ENCODE measurements at regions not wholly inside any gene's neighbourhood (a gene's known extent, or its start where the extent isn't known, plus 50 kb on each side); places are given as distances from the start of the nearest gene placed in this dataset.

GRCh38 chr4:107194005-107194404 is 157.9 kb upstream of the DKK2 start:
- no peak overlapping the region for H3K27ac ChIP-seq
- TF ChIP-seq POLR2A (IDR thresholded peaks at IDR 0.05) (no peak), CTCF (IDR thresholded peaks at IDR 0.05) (no peak), POLR2AphosphoS5 (IDR thresholded peaks at IDR 0.05) (no peak)
- H3K9me3 ChIP-seq, result no peaks in the 10 kb centered on the region
- H3K4me1 ChIP-seq (replicated peaks), result no peaks in the 10 kb centered on the region
- no peaks in the 10 kb centered on the region for H3K27me3 ChIP-seq (replicated peaks; ENCODE audit: insufficient read depth)
- intact Hi-C loops (cut with DNase I), result no loop called here
- no peaks in the 10 kb centered on the region for H3K36me3 ChIP-seq
- 72% methylated on average over 4 of the region's 4 CpGs for WGBS
- H3K4me3 ChIP-seq, result no peak overlapping the region
- no peak for DNase-seq (ENCODE audit: low spot score)

DNA sequence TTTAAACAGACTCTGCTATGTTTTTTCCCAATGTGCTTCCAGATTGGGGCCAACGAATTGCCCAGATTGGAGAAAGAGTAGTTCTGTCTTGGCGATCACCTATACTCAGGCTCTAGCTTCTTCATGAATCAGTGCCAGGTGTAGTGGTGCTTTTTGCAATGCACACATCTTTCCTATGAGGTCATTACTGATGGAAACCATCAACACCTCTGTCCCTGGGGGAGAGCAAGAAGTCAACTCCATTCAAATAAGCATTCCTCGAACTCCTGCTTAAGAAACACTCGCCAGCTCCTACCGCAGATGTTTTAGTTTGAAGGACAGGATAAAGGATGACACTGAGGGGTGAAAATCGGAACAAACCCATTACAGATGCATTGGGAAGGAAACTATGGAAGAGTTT is 156.5 kb upstream of the DKK2 start:
- 93% methylated on average over 6 of the region's 6 CpGs for WGBS

DNA sequence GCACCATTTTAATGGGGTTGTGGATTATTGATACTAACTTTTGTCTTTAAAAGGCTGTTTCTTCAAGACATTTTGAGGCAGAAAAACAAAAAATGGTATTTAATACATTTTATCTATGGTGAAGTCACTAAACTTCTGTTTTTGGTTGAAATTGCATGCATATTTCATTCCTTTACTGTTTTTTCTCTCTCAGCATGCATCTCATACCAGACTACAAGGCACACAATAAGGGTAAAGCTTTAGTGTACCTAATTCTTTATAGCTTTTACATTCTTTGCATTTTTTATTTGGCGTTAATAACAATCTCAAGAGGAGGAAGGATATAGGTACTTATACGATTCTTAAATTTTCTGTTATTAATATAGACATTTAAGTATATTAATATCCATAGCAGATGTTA is 151.0 kb upstream of the DKK2 start:
- no peaks in the 10 kb centered on the region for H3K27me3 ChIP-seq (replicated peaks; ENCODE audit: insufficient read depth)
- intact Hi-C loops (cut with DNase I), result loop anchor here (10.0 kb wide), 1 partner anchor 152 kb away; the partner anchor contains the start of gene DKK2
- DNase-seq (ENCODE audit: low spot score), result no peak
- TF ChIP-seq CTCF (IDR thresholded peaks at IDR 0.05), result no peak
- no peak for TF ChIP-seq POLR2A (IDR thresholded peaks at IDR 0.05)
- TF ChIP-seq POLR2AphosphoS5 (IDR thresholded peaks at IDR 0.05), result no peak
- H3K36me3 ChIP-seq, result no peaks in the 10 kb centered on the region
- 81% methylated on average over 2 of the region's 2 CpGs for WGBS
- no peaks in the 10 kb centered on the region for H3K9me3 ChIP-seq
- H3K4me1 ChIP-seq (replicated peaks), result no peaks in the 10 kb centered on the region
- H3K4me3 ChIP-seq, result no peak overlapping the region
- H3K27ac ChIP-seq, result no peak overlapping the region

More for the DNA sequence above, 156.5 kb upstream of the DKK2 start:
- Histone ChIP-seq H3K4me3 (no peak overlapping the region), H3K36me3 (no peaks in the 10 kb centered on the region), H3K4me1 (replicated peaks) (no peaks in the 10 kb centered on the region), H3K27me3 (replicated peaks; ENCODE audit: insufficient read depth) (no peaks in the 10 kb centered on the region), H3K9me3 (no peaks in the 10 kb centered on the region), H3K27ac (no peak overlapping the region)
- intact Hi-C loops (cut with DNase I), result no loop called here
- DNase-seq (ENCODE audit: low spot score), result no peak
- TF ChIP-seq POLR2A (IDR thresholded peaks at IDR 0.05) (no peak), CTCF (IDR thresholded peaks at IDR 0.05) (no peak), POLR2AphosphoS5 (IDR thresholded peaks at IDR 0.05) (no peak)

DNA sequence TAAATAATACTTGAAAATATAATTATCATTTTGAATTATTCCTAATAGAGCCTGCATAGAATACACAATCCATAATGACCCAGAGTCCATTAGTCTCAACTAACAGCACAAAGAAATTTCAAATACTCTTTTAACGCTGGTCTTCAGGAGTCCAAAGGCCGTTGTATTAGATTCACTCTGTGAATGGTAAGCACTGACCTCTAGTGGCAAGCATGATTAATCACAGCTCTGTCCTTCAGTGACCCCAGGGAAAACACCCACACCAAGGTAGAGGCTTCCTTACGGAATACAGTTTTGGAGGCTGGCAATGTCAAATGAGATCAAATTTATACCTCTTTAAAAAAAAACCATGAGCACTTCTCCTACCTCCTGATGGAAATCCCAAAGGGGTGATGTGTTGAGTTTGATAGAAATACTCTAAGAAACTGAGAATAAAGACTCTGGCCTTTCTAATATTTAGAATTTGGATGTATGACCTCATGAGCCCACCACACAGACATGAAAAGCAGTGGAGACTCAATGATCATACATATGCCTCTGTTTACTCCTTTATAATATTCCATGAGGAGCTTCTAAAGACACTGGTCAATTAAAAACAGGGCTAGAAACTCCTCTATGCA is 147.2 kb upstream of the DKK2 start:
- TF ChIP-seq CTCF (IDR thresholded peaks at IDR 0.05) (peak in 3 of 4 experiments; percentile 48 to 67 (median 63)), POLR2AphosphoS5 (IDR thresholded peaks at IDR 0.05) (no peak), POLR2A (IDR thresholded peaks at IDR 0.05) (no peak)
- no peaks in the 10 kb centered on the region for H3K36me3 ChIP-seq
- peak; percentile 6 for DNase-seq (ENCODE audit: low spot score)
- H3K27me3 ChIP-seq (replicated peaks; ENCODE audit: insufficient read depth), result no peaks in the 10 kb centered on the region
- WGBS, result 3% methylated on average over 3 of the region's 3 CpGs
- intact Hi-C loops (cut with DNase I), result loop anchor here (10.0 kb wide), 1 partner anchor 148 kb away; the partner anchor contains the start of gene DKK2
- H3K27ac ChIP-seq, result no peak overlapping the region
- no peaks in the 10 kb centered on the region for H3K9me3 ChIP-seq
- no peak overlapping the region for H3K4me3 ChIP-seq
- H3K4me1 ChIP-seq (replicated peaks), result no peaks in the 10 kb centered on the region

DNA sequence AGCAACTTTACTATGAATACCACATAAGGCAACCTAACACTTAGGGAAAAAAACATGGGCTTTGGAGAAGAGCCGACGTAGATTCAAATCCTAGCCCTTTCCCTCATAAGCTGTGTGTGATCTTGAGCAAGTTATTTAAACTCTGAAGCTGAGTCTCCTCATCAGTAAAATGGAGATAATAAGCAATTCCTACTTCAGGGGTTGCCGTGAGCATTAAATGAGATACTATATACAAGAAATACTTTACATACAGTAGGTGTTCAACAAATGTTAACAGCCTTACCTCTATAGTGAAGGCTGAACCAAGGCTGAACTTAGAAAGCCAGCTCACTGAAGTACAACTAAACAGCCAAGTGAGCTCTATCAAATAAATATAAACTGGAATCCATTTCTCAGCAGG is 146.2 kb upstream of the DKK2 start:
- Histone ChIP-seq H3K36me3 (no peaks in the 10 kb centered on the region), H3K27me3 (replicated peaks; ENCODE audit: insufficient read depth) (no peaks in the 10 kb centered on the region), H3K27ac (no peak overlapping the region), H3K4me1 (replicated peaks) (no peaks in the 10 kb centered on the region), H3K4me3 (no peak overlapping the region), H3K9me3 (no peaks in the 10 kb centered on the region)
- no peak for TF ChIP-seq POLR2A (IDR thresholded peaks at IDR 0.05)
- TF ChIP-seq CTCF (IDR thresholded peaks at IDR 0.05), result no peak
- TF ChIP-seq POLR2AphosphoS5 (IDR thresholded peaks at IDR 0.05), result no peak
- WGBS, result 99% methylated on average over 3 of the region's 3 CpGs
- no peak for DNase-seq (ENCODE audit: low spot score)
- intact Hi-C loops (cut with DNase I), result loop anchor here (10.0 kb wide), 1 partner anchor 148 kb away; the partner anchor contains the start of gene DKK2

All from prostate gland (tissue), 2 donors.